Immature natural killer cell (primary cell): ENCODE measurements at regions not wholly inside any gene's neighbourhood (a gene's known extent, or its start where the extent isn't known, plus 50 kb on each side); places are given as distances from the start of the nearest gene placed in this dataset.
"Not testable (repeated sequence)": the region's sequence is repeated elsewhere in the genome, so short reads cannot be mapped to it uniquely, and the experiment has no call there.

Experiments
- DNase-seq, 3 donors: peaks; one replicate each; pipeline ENCODE4 v3.0.0; 2022; ENCODE audit warnings: mixed read lengths in 1 of 3
- H3K27ac Mint-ChIP-seq, 6 donors: one replicate each; pipeline ENCODE4 v1.8.0; 2020; ENCODE audit warnings: mixed read lengths in 6 of 6, mild to moderate bottlenecking in 5 of 6, inconsistent platforms in 4 of 6, moderate library complexity in 3 of 6
- H3K27me3 Mint-ChIP-seq, 3 donors: one replicate each; pipeline ENCODE4 v1.8.0; 2020 to 2021; ENCODE audit warnings: low read depth in 3 of 3, mild to moderate bottlenecking in 3 of 3, mixed read lengths in 3 of 3, moderate library complexity in 3 of 3, inconsistent platforms in 1 of 3
- H3K36me3 Mint-ChIP-seq, 3 donors: one replicate each; pipeline ENCODE4 v1.8.0; 2020; ENCODE audit warnings: mixed read lengths in 3 of 3, inconsistent platforms in 2 of 3, mild to moderate bottlenecking in 2 of 3
- H3K4me1 Mint-ChIP-seq, 2 donors: one replicate each; pipeline ENCODE4 v1.8.0; 2020; ENCODE audit warnings: inconsistent platforms in 2 of 2, mild to moderate bottlenecking in 2 of 2, mixed read lengths in 2 of 2, moderate library complexity in 1 of 2
- H3K4me3 Mint-ChIP-seq, 5 donors: one replicate each; pipeline ENCODE4 v1.8.0; 2020; ENCODE audit warnings: mild to moderate bottlenecking in 5 of 5, mixed read lengths in 5 of 5, inconsistent platforms in 3 of 5, moderate library complexity in 3 of 5
- H3K9me3 Mint-ChIP-seq, 6 donors: one replicate each; pipeline ENCODE4 v1.8.0; 2020; ENCODE audit warnings: mild to moderate bottlenecking in 6 of 6, mixed read lengths in 6 of 6, inconsistent platforms in 4 of 6, moderate library complexity in 3 of 6

DNA sequence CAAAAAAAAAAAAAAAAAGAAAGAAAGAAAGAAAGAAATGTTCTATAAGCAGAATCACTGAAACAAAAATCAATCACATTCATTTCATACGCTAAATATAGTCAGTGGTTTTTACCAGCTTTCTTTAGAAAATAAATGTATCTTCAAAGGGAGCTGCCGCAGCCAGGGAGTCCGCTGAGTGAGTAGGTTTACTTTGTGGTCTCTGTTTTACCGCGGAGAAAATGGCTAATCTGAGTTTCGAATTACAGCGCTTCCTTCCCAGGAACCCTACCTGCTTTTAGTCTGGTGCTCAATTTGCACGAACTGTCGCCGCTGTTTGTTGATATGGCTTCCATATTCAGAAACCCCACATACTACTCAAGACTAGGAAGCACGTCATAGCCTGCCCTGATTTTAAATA is 102.4 kb downstream of the TFAP2A start:
- no peak overlapping the region for H3K27ac Mint-ChIP-seq
- H3K4me3 Mint-ChIP-seq = no peak overlapping the region
- no peaks in the 10 kb centered on the region for H3K9me3 Mint-ChIP-seq
- H3K4me1 Mint-ChIP-seq = no peaks in the 10 kb centered on the region
- peaks cover 0 to 1% (median 0%) of the 10 kb centered on the region in 3 donors for H3K27me3 Mint-ChIP-seq
- no peaks in the 10 kb centered on the region for H3K36me3 Mint-ChIP-seq
- no peak for DNase-seq

DNA sequence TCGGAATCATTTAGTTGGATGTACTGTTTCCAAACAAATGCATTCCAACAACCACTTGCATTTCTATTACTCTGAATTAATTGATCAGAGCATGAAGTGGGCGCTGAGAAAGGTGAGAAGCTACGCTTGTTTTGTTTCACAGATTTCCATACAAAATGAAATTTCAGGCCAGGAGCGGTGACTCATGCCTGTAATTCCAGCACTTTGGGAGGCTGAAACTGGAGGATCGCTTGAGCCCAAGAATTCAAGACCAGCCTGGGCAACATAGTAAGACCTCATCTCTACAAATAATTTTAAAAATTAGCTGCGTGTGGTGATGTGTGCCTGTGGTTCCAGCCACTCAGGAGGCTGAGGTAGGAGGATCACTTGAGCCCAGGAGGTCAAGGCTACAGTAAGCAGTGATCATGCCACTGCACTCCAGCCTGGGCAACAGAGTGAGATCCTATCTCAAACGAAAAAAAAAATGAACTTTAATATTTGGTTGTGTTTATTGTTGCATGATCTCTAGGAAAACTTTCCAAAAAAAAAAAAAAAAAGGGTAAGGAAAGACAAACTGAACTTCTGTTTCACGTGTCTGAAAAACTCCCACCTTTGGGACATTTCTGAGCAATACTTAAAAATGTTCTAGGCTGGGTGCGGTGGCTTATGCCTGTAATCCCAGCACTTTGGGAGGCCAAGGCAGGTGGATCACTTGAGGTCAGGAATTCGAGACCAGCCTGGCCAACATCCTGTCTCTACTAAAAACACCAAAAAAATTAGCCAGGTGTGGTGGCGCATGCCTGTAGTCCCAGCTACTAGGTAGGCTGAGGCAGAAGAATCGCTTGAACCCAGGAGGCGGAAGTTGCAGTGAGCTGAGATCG is 103.1 kb downstream of the TFAP2A start:
- not testable (repeated sequence) for H3K4me1 Mint-ChIP-seq, H3K4me3 Mint-ChIP-seq, H3K9me3 Mint-ChIP-seq, DNase-seq, H3K27ac Mint-ChIP-seq, H3K27me3 Mint-ChIP-seq, H3K36me3 Mint-ChIP-seq

DNA sequence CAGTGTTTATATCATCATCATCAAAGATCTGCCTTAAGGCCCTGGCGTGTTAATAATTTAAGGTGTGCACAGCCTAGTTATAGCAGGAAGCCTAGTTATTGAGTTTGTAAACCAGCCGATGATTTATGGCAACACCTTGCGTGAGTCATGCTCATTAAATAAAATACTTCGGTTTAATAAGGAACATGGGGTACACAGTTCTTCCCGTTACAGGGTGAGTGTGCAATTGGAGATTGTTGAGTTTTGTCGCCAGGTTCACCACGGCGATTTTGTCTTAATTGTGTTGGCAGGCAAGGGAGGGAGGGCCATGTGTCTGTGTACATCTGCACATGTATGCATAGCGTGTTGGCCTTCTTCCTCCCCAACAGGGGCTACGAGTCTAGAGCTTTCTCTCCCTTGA is 104.0 kb downstream of the TFAP2A start:
- Mint-ChIP-seq H3K27ac (no peak overlapping the region), H3K9me3 (no peaks in the 10 kb centered on the region), H3K36me3 (no peaks in the 10 kb centered on the region), H3K4me1 (no peaks in the 10 kb centered on the region), H3K27me3 (peaks cover 0 to 3% (median 1%) of the 10 kb centered on the region in 3 donors), H3K4me3 (no peak overlapping the region)
- no peak for DNase-seq

- Mint-ChIP-seq H3K36me3 (no peaks in the 10 kb centered on the region), H3K4me3 (no peak overlapping the region), H3K27ac (no peak overlapping the region), H3K4me1 (no peaks in the 10 kb centered on the region), H3K27me3 (peaks cover 0 to 3% (median 1%) of the 10 kb centered on the region in 3 donors), H3K9me3 (no peaks in the 10 kb centered on the region)
- no peak for DNase-seq
Measured at GRCh38 chr6:10310330-10310653, 104.6 kb downstream of the TFAP2A start.

- Mint-ChIP-seq H3K4me1 (no peaks in the 10 kb centered on the region), H3K27ac (no peak overlapping the region)
- no peak for DNase-seq
Measured at GRCh38 chr6:10309457-10310329, 105.2 kb downstream of the TFAP2A start.

GRCh38 chr6:10307476-10307875 is 107.4 kb downstream of the TFAP2A start:
- H3K9me3 Mint-ChIP-seq = no peaks in the 10 kb centered on the region

More at GRCh38 chr6:10309457-10310329, 105.2 kb downstream of the TFAP2A start:
- Mint-ChIP-seq H3K4me3 (no peak overlapping the region), H3K27me3 (peaks cover 0 to 3% (median 1%) of the 10 kb centered on the region in 3 donors), H3K36me3 (no peaks in the 10 kb centered on the region), H3K9me3 (no peaks in the 10 kb centered on the region)

GRCh38 chr6:10307028-10307427 is 107.8 kb downstream of the TFAP2A start:
- H3K27me3 Mint-ChIP-seq = peaks cover 0 to 6% (median 0%) of the 10 kb centered on the region in 3 donors
- no peak for DNase-seq
- no peaks in the 10 kb centered on the region for H3K9me3 Mint-ChIP-seq
- no peaks in the 10 kb centered on the region for H3K36me3 Mint-ChIP-seq
- H3K4me3 Mint-ChIP-seq = no peak overlapping the region
- H3K27ac Mint-ChIP-seq = no peak overlapping the region
- H3K4me1 Mint-ChIP-seq = no peaks in the 10 kb centered on the region

More at GRCh38 chr6:10307476-10307875, 107.4 kb downstream of the TFAP2A start:
- Mint-ChIP-seq H3K4me3 (no peak overlapping the region), H3K36me3 (no peaks in the 10 kb centered on the region), H3K27me3 (peaks cover 0 to 6% (median 0%) of the 10 kb centered on the region in 3 donors), H3K4me1 (no peaks in the 10 kb centered on the region), H3K27ac (no peak overlapping the region)
- DNase-seq = no peak

- Mint-ChIP-seq H3K27ac (no peak overlapping the region), H3K27me3 (peaks cover 0 to 6% (median 0%) of the 10 kb centered on the region in 3 donors), H3K36me3 (no peaks in the 10 kb centered on the region), H3K9me3 (peaks cover 0 to 3% (median 0%) of the 10 kb centered on the region in 6 donors), H3K4me3 (no peak overlapping the region), H3K4me1 (no peaks in the 10 kb centered on the region)
- DNase-seq = no peak
Measured at GRCh38 chr6:10305790-10306415, 109.0 kb downstream of the TFAP2A start.

DNA sequence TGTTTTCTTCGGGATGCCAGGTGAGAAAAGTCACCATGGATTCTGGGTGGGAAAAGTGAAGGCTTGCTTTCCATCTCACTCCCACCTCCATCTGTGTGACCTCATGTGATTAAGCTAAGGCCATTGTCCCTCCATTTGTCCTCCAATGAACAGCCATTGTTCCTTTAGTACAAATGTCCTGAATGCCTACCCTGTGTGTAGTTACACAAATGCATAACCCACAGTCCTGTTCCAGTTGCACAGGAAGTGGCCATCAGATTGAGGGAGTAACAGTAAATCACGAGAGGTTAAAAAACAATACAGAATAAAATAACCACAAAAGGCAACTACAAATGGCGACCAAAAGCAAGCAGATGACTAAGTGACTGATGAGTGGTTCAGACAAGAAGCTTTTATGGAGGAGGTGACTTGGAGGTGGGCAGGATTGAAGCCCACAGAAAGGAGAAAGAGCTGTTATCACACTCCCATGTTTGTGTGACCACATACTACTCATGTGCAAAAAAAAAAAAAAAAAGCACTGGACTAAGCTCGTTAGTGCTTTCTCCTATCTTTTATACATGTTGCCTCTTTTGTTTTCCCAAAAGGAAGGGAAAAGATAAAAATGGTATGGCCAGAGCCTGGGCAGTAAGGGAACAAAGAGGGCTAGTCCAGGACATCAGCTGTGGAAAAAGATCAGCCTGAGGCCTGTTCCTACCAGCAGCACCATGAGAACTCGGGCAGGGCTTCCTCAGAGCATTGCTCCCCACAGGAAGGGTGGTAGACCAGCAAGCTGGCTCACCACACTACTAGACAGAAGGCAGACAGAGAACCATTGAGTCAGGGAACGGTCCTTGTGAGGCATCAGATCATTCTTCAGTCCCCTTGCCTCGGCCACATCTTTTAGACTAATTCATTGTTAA is 111.0 kb downstream of the TFAP2A start:
- no peak overlapping the region for H3K27ac Mint-ChIP-seq
- H3K36me3 Mint-ChIP-seq = no peaks in the 10 kb centered on the region
- no peak for DNase-seq
- peaks cover 0 to 6% (median 0%) of the 10 kb centered on the region in 3 donors for H3K27me3 Mint-ChIP-seq
- no peak overlapping the region for H3K4me3 Mint-ChIP-seq
- H3K9me3 Mint-ChIP-seq = peaks cover 0 to 5% (median under 1%) of the 10 kb centered on the region in 6 donors
- no peaks in the 10 kb centered on the region for H3K4me1 Mint-ChIP-seq

DNA sequence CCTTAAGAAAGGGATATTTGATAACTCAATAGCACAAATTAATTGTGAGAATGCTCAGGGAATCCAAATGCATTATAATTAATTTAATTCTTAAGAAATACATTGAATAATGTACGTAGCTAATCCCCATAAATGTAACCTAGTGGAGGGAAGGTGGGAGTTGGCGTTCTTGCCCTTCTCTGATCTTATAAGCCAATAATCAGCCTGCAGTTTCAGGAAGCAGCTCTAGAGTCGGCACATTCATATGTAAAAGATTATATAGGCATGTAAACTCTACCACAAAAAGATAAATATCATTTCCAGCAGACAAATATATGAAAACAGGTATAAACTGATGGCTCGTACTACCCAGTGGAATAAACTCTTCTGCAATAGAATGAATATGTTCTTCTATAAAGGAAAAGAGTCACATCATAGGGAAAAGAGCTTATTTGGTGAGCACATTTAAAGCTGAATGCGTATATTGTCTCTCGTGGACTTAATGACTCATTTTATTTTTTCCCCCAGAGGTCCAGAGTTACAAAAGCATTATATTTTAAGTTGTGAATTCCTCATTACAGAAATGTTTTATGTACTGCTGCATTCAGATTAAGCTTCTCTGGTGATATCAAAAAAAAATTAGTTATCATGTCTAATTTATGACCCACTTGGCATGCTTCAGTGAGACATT is 112.2 kb downstream of the TFAP2A start:
- H3K4me3 Mint-ChIP-seq = no peak overlapping the region
- H3K36me3 Mint-ChIP-seq = no peaks in the 10 kb centered on the region
- H3K27ac Mint-ChIP-seq = no peak overlapping the region
- H3K4me1 Mint-ChIP-seq = no peaks in the 10 kb centered on the region
- peaks cover 0 to 8% (median 0%) of the 10 kb centered on the region in 3 donors for H3K27me3 Mint-ChIP-seq
- peaks cover 0 to 5% (median 2%) of the 10 kb centered on the region in 6 donors for H3K9me3 Mint-ChIP-seq
- no peak for DNase-seq

- no peak overlapping the region for H3K4me3 Mint-ChIP-seq
- no peaks in the 10 kb centered on the region for H3K4me1 Mint-ChIP-seq
- peaks cover 0 to 5% (median 2%) of the 10 kb centered on the region in 6 donors for H3K9me3 Mint-ChIP-seq
- H3K36me3 Mint-ChIP-seq = no peaks in the 10 kb centered on the region
- H3K27me3 Mint-ChIP-seq = peaks cover 0 to 5% (median 0%) of the 10 kb centered on the region in 3 donors
- H3K27ac Mint-ChIP-seq = no peak overlapping the region
- no peak for DNase-seq
Measured at GRCh38 chr6:10300071-10300470, 114.8 kb downstream of the TFAP2A start.

GRCh38 chr6:10297832-10298231 is 117.0 kb downstream of the TFAP2A start:
- peaks cover 0 to 2% (median 1%) of the 10 kb centered on the region in 3 donors for H3K27me3 Mint-ChIP-seq

More at GRCh38 chr6:10297832-10298231, 117.0 kb downstream of the TFAP2A start:
- H3K27ac Mint-ChIP-seq = no peak overlapping the region
- no peak overlapping the region for H3K4me3 Mint-ChIP-seq
- no peaks in the 10 kb centered on the region for H3K4me1 Mint-ChIP-seq
- no peak for DNase-seq
- peaks cover 0 to 5% (median 3%) of the 10 kb centered on the region in 6 donors for H3K9me3 Mint-ChIP-seq
- no peaks in the 10 kb centered on the region for H3K36me3 Mint-ChIP-seq
